ENCODE measurements at regions not wholly inside any gene's neighbourhood (a gene's known extent, or its start where the extent isn't known, plus 50 kb on each side); places are given as distances from the start of the nearest gene placed in this dataset.

GRCh38 chr6:156560476-156560875, 216.7 kb upstream of the ARID1B start:
- TF ChIP-seq EZH2phosphoT487 (IDR thresholded peaks at IDR 0.05; ENCODE audit: insufficient read depth, low read depth): no peak
- TF ChIP-seq EZH2 (IDR thresholded peaks at IDR 0.05; ENCODE audit: insufficient read depth, poor library complexity, severe bottlenecking): no peak

Measured in GM23248 (cell line).